Endodermal cell (in vitro differentiated cells): ENCODE measurements at regions not wholly inside any gene's neighbourhood (a gene's known extent, or its start where the extent isn't known, plus 50 kb on each side); places are given as distances from the start of the nearest gene placed in this dataset.

Experiments used
- DNase-seq: peaks from one replicate; pipeline ENCODE4 v3.0.0-alpha.2; 2017
- H3K27ac ChIP-seq: 2 replicates; pipeline ENCODE4 v1.5.1; 2013; ENCODE audit warnings: mild to moderate bottlenecking, low read depth, low read length, moderate library complexity
- H3K27me3 ChIP-seq: 2 replicates; pipeline ENCODE4 v1.6.1; 2013; ENCODE audit warnings: mild to moderate bottlenecking, low read length, moderate library complexity; ENCODE audit not compliant: insufficient read depth, control insufficient read depth, poor library complexity, severe bottlenecking
- H3K36me3 ChIP-seq: 2 replicates; pipeline ENCODE4 v1.7.0; 2013; ENCODE audit warnings: mild to moderate bottlenecking, low read length, moderate library complexity; ENCODE audit not compliant: control insufficient read depth, insufficient read depth
- H3K4me1 ChIP-seq: one replicate; pipeline ENCODE4 v1.7.0; 2013; ENCODE audit warnings: low read length; ENCODE audit not compliant: control insufficient read depth, insufficient read depth
- H3K4me3 ChIP-seq: 2 replicates; pipeline ENCODE4 v1.5.1; 2013; ENCODE audit warnings: mild to moderate bottlenecking, low read length, moderate library complexity
- H3K9ac ChIP-seq: 2 replicates; pipeline ENCODE4 v1.6.1; 2013; ENCODE audit warnings: mild to moderate bottlenecking, low read length, moderate library complexity; ENCODE audit not compliant: poor library complexity, severe bottlenecking; ENCODE audit errors: extremely low read depth
- H3K9me3 ChIP-seq: 2 replicates; pipeline ENCODE4 v1.6.1; 2013; ENCODE audit warnings: mild to moderate bottlenecking, low read length, moderate library complexity; ENCODE audit not compliant: control insufficient read depth
- H3K27ac Mint-ChIP-seq: 2 replicates; pipeline ENCODE4 v1.8.0; 2020; ENCODE audit warnings: mixed read lengths
- H3K27me3 Mint-ChIP-seq: 2 replicates; pipeline ENCODE4 v1.8.0; 2021; ENCODE audit warnings: mild to moderate bottlenecking, mixed read lengths; ENCODE audit not compliant: insufficient read depth
- H3K36me3 Mint-ChIP-seq: 2 replicates; pipeline ENCODE4 v1.8.0; 2020; ENCODE audit warnings: low read depth, mixed read lengths
- H3K4me1 Mint-ChIP-seq: 2 replicates; pipeline ENCODE4 v1.8.0; 2020; ENCODE audit warnings: mixed read lengths
- H3K4me3 Mint-ChIP-seq: 2 replicates; pipeline ENCODE4 v1.8.0; 2020; ENCODE audit warnings: mild to moderate bottlenecking, moderate library complexity, mixed read lengths
- H3K9me3 Mint-ChIP-seq: 2 replicates; pipeline ENCODE4 v1.8.0; 2020; ENCODE audit warnings: mild to moderate bottlenecking, mixed read lengths
- WGBS, 2 experiments: methylation state at CpG; one replicate each; pipeline versions ENCODE4 v1.1.5 to v1.1.7; 2013; ENCODE audit warnings: missing lambda C conversion rate in 2 of 2, mixed read lengths in 1 of 2; ENCODE audit not compliant: insufficient coverage in 1 of 2, insufficient read length in 1 of 2; 5-methylcytosine and 5-hydroxymethylcytosine counted together
- TF ChIP-seq, protein P1 (sequence below): fragments of 200-600 bp; sonication (generic); conservative IDR thresholded peaks from 2 replicates; pipeline ENCODE4 v1.5.0; 2021; ENCODE audit warnings: antibody characterized with exemption, mild to moderate bottlenecking

DNA sequence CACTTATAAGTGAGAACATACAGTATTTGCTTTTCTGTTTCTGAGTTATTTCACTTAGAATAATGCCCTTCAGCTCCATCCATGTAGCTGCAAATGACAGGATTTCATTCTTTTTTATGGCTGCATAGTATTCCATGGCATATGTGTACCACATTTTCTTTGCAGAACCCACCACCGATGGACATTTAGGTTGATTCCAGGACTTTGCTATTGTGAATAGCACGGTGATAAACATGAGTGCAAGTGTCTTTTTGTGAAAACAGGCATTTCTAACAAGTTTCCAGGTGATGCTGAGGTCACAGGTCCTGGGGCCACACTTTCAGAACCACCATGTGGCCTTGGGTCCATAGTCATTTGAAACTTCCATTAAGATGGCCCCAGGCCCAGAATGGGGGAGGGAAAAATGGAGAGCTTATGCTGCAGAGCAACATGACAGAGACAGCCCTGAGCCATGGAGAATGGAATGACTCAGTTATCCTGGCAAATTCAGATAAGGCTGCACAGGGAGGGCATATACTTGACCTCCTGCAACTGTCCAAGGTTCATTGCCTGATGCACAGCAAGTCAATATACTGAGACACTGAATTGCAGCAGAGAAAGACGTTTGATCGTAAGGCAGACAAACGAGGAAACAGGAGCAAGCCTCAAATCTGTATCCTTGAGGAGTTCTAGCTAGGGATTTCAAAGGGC, 248.0 kb upstream of the GALNT17 start:
- Mint-ChIP-seq H3K9me3 (peaks cover 26% of the 10 kb centered on the region), H3K36me3 (peaks cover 5% of the 10 kb centered on the region), H3K4me1 (peaks cover 29% of the 10 kb centered on the region), H3K4me3 (no peak overlapping the region), H3K27ac (peak overlapping the region; percentile 81), H3K27me3 (peaks cover 4% of the 10 kb centered on the region)
- Histone ChIP-seq H3K27me3 (no peaks in the 10 kb centered on the region), H3K9me3 (peaks cover 40% of the 10 kb centered on the region), H3K36me3 (no peaks in the 10 kb centered on the region), H3K4me1 (no peaks in the 10 kb centered on the region), H3K27ac (no peak overlapping the region), H3K4me3 (no peak overlapping the region), H3K9ac (no peak overlapping the region)
- TF ChIP-seq, protein P1, sequence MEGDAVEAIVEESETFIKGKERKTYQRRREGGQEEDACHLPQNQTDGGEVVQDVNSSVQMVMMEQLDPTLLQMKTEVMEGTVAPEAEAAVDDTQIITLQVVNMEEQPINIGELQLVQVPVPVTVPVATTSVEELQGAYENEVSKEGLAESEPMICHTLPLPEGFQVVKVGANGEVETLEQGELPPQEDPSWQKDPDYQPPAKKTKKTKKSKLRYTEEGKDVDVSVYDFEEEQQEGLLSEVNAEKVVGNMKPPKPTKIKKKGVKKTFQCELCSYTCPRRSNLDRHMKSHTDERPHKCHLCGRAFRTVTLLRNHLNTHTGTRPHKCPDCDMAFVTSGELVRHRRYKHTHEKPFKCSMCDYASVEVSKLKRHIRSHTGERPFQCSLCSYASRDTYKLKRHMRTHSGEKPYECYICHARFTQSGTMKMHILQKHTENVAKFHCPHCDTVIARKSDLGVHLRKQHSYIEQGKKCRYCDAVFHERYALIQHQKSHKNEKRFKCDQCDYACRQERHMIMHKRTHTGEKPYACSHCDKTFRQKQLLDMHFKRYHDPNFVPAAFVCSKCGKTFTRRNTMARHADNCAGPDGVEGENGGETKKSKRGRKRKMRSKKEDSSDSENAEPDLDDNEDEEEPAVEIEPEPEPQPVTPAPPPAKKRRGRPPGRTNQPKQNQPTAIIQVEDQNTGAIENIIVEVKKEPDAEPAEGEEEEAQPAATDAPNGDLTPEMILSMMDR, result no peak
- WGBS, 2 experiments, result 76 to 88% methylated on average over 3 to 5 of the region's 5 CpGs
- DNase-seq, result no peak

DNA sequence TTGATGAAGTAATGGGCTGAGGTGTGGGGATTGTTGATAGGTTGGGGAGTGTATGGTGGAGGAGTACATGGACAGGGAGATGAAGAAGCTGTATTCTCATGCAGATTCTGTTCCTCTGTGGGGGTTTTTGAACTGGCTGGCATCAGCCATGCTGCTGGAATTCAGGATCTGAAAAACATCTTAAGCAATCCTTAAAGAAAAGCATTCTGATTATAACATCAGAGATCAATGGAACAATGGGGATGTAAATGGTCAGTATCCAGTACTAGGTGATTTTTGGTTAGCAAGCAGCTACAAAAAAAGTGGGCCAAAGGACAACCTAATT, 247.5 kb upstream of the GALNT17 start:
- Histone ChIP-seq H3K27ac (no peak overlapping the region), H3K27me3 (no peaks in the 10 kb centered on the region), H3K4me3 (no peak overlapping the region), H3K4me1 (no peaks in the 10 kb centered on the region), H3K9me3 (peaks cover 45% of the 10 kb centered on the region), H3K36me3 (no peaks in the 10 kb centered on the region), H3K9ac (no peak overlapping the region)
- Mint-ChIP-seq H3K27ac (peak overlapping the region; percentile 81), H3K36me3 (peaks cover 6% of the 10 kb centered on the region), H3K27me3 (peaks cover 5% of the 10 kb centered on the region), H3K4me3 (no peak overlapping the region), H3K4me1 (peaks cover 29% of the 10 kb centered on the region), H3K9me3 (peaks cover 27% of the 10 kb centered on the region)
- peak; percentile 83 for DNase-seq
- TF ChIP-seq, protein P1, result no peak

DNA sequence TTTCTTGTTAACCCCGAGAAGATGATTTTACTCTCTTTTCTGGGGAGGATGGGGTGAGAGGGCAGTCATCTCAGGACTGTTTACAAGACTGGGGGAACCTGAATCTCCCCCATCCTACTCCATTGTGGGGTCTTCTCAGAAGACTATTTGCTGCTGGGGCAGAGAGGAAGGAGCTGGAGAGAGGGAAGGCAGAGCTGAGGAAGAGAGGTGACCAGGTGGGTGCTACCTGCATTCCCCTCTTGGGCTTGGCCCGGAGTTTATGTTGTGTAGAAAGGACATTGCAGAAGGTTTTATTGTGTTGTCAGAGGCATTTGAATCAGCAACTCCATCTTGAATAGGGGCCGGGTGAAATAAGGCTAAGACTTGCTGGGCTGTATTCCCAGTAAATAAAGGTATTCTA, 247.1 kb upstream of the GALNT17 start:
- no peak overlapping the region for H3K4me3 ChIP-seq
- Mint-ChIP-seq H3K4me1 (peaks cover 28% of the 10 kb centered on the region), H3K4me3 (no peak overlapping the region), H3K27ac (peak overlapping the region; percentile 81), H3K9me3 (peaks cover 31% of the 10 kb centered on the region), H3K27me3 (peaks cover 7% of the 10 kb centered on the region), H3K36me3 (peaks cover 10% of the 10 kb centered on the region)
- H3K4me1 ChIP-seq, result no peaks in the 10 kb centered on the region
- TF ChIP-seq, protein P1, result no peak
- no peak overlapping the region for H3K9ac ChIP-seq
- H3K36me3 ChIP-seq, result no peaks in the 10 kb centered on the region
- H3K27me3 ChIP-seq, result no peaks in the 10 kb centered on the region
- peak; percentile 68 for DNase-seq
- H3K9me3 ChIP-seq, result peaks cover 49% of the 10 kb centered on the region
- 84 to 90% methylated on average over 2 to 3 of the region's 3 CpGs for WGBS, 2 experiments
- no peak overlapping the region for H3K27ac ChIP-seq
